SK-N-SH (cell line): ENCODE measurements at regions not wholly inside any gene's neighbourhood (a gene's known extent, or its start where the extent isn't known, plus 50 kb on each side); places are given as distances from the start of the nearest gene placed in this dataset.

Experiments
- CTCF ChIA-PET: fragments of 300-600, 350-600 bp; formaldehyde crosslinking; extraction: SDS; loops from one replicate; lab custom pipeline; 2021; lab: Yijun Ruan, JAX
- POLR2A ChIA-PET: fragments of 350-600 bp; sonication (Branson Sonifier 250); formaldehyde crosslinking; extraction: SDS; loops from one replicate; lab custom pipeline; 2020; ENCODE audit warnings: antibody characterized with exemption, inconsistent platforms; lab: Yijun Ruan, JAX
- DNase-seq: peaks from one replicate; pipeline ENCODE4 v3.0.0; 2012
- H2AFZ ChIP-seq: fragments of 200-600 bp; sonication (generic); 2 replicates; pipeline ENCODE4 v1.8.1; 2016; ENCODE audit warnings: antibody characterized with exemption, mild to moderate bottlenecking, low read depth
- H3F3A ChIP-seq: fragments of 200-600 bp; sonication (generic); replicated peaks from 2 replicates; pipeline ENCODE3; 2016; ENCODE audit warnings: antibody characterized with exemption, mild to moderate bottlenecking; ENCODE audit not compliant: insufficient read depth
- H3K27ac ChIP-seq, 2 experiments: fragments of 200-500 bp in 1 of 2; fragments of 200-600 bp in 1 of 2; sonication (Bioruptor generic) in 1 of 2; sonication (generic), shearing (Covaris generic) in 1 of 2; 2 replicates each; pipeline versions ENCODE4 v1.5.1 to v1.6.1; 2014 to 2016; ENCODE audit warnings: low read depth in 2 of 2, inconsistent platforms in 1 of 2, low read length in 1 of 2, mild to moderate bottlenecking in 1 of 2, mixed read lengths in 1 of 2
- H3K27me3 ChIP-seq: fragments of 200-600 bp; sonication (generic), shearing (Covaris generic); 2 replicates; pipeline ENCODE4 v1.6.1; 2016; ENCODE audit warnings: mixed run types; ENCODE audit not compliant: insufficient read depth
- H3K36me3 ChIP-seq, 2 experiments: fragments of 200-500 bp in 1 of 2; fragments of 200-600 bp in 1 of 2; sonication (Bioruptor generic) in 1 of 2; sonication (generic) in 1 of 2; replicated peaks in 1 of 2; 2 replicates each; pipeline versions ENCODE3 to v1.5.1; 2014 to 2016; ENCODE audit warnings: low read length in 1 of 2, mild to moderate bottlenecking in 1 of 2; ENCODE audit not compliant: insufficient read depth in 2 of 2, control insufficient read depth in 1 of 2
- H3K4me1 ChIP-seq, 2 experiments: fragments of 200-500 bp in 1 of 2; fragments of 200-600 bp in 1 of 2; sonication (Bioruptor generic) in 1 of 2; sonication (generic), shearing (Covaris generic) in 1 of 2; 2 replicates each; pipeline versions ENCODE4 v1.5.1 to v1.6.1; 2014 to 2016; ENCODE audit warnings: low read depth in 1 of 2, low read length in 1 of 2, mixed run types in 1 of 2; ENCODE audit not compliant: insufficient read depth in 2 of 2, control insufficient read depth in 1 of 2
- H3K4me2 ChIP-seq: fragments of 200-600 bp; sonication (generic), shearing (Covaris generic); 2 replicates; pipeline ENCODE4 v1.6.1; 2017; ENCODE audit warnings: mixed run types
- H3K4me3 ChIP-seq, 2 experiments: fragments of 200-500 bp in 1 of 2; fragments of 200-600 bp in 1 of 2; sonication (Bioruptor generic) in 1 of 2; sonication (generic), shearing (Covaris generic) in 1 of 2; 2 replicates each; pipeline versions ENCODE4 v1.5.1 to v1.8.1; 2014 to 2016; ENCODE audit warnings: low read depth in 2 of 2, inconsistent platforms in 1 of 2, low read length in 1 of 2, mild to moderate bottlenecking in 1 of 2, mixed read lengths in 1 of 2, moderate library complexity in 1 of 2
- H3K79me2 ChIP-seq: fragments of 200-600 bp; sonication (generic); 2 replicates; pipeline ENCODE4 v1.8.1; 2017; ENCODE audit warnings: mild to moderate bottlenecking; ENCODE audit not compliant: insufficient read depth
- H3K9ac ChIP-seq: fragments of 200-600 bp; sonication (generic); 2 replicates; pipeline ENCODE4 v1.6.1; 2017; ENCODE audit warnings: mixed run types
- H3K9me2 ChIP-seq: fragments of 200-600 bp; sonication (generic); 2 replicates; pipeline ENCODE4 v1.6.1; 2017; ENCODE audit warnings: mixed run types
- H3K9me3 ChIP-seq: fragments of 200-600 bp; sonication (generic); 2 replicates; pipeline ENCODE4 v1.6.1; 2017; ENCODE audit warnings: mixed run types, mild to moderate bottlenecking, moderate library complexity
- H4K20me1 ChIP-seq: fragments of 200-600 bp; sonication (generic); 2 replicates; pipeline ENCODE4 v1.6.1; 2017; ENCODE audit warnings: mild to moderate bottlenecking, mixed run types; ENCODE audit not compliant: insufficient read depth
- ELF1 ChIP-seq: IDR thresholded peaks from 2 replicates; pipeline ENCODE4 v1.4.0; 2012
- FOSL2 ChIP-seq: IDR thresholded peaks from 2 replicates; pipeline ENCODE4 v1.4.0; 2012; ENCODE audit warnings: low read depth, mild to moderate bottlenecking, moderate library complexity, borderline replicate concordance
- GATA2 ChIP-seq: sonication (generic); formaldehyde crosslinking; IDR thresholded peaks from 2 replicates; pipeline ENCODE4 v1.5.0; 2020; ENCODE audit warnings: mild to moderate bottlenecking, missing genetic modification reagents
- MEF2A ChIP-seq: IDR thresholded peaks from 2 replicates; pipeline ENCODE4 v1.4.0; 2012; ENCODE audit warnings: low read depth, borderline replicate concordance
- RAD21 ChIP-seq: IDR thresholded peaks from 2 replicates; pipeline ENCODE4 v1.6.1; 2012; ENCODE audit warnings: mild to moderate bottlenecking, low read length
- REST ChIP-seq: IDR thresholded peaks from 2 replicates; pipeline ENCODE4 v1.6.1; 2012; ENCODE audit warnings: mild to moderate bottlenecking, low read depth, low read length, moderate library complexity
- RFX5 ChIP-seq: IDR thresholded peaks from 2 replicates; pipeline ENCODE4 v1.6.1; 2012; ENCODE audit warnings: mild to moderate bottlenecking, improper control_type of control experiment, low read length
- RXRA ChIP-seq: IDR thresholded peaks from 2 replicates; pipeline ENCODE4 v1.4.0; 2012; ENCODE audit warnings: low read depth, mild to moderate bottlenecking, borderline replicate concordance
- SIN3A ChIP-seq: IDR thresholded peaks from 2 replicates; pipeline ENCODE4 v1.6.1; 2012; ENCODE audit warnings: low read depth, mild to moderate bottlenecking, low read length, moderate library complexity, borderline replicate concordance
- SMC3 ChIP-seq: IDR thresholded peaks from 2 replicates; pipeline ENCODE4 v1.6.1; 2012; ENCODE audit warnings: low read depth, low read length, improper control_type of control experiment
- TAF1 ChIP-seq: IDR thresholded peaks from 2 replicates; pipeline ENCODE4 v1.6.1; 2012; ENCODE audit warnings: low read depth, mild to moderate bottlenecking, low read length, moderate library complexity, borderline replicate concordance
- TCF12 ChIP-seq: IDR thresholded peaks from 2 replicates; pipeline ENCODE4 v1.4.0; 2012
- YY1 ChIP-seq: IDR thresholded peaks from 2 replicates; pipeline ENCODE4 v1.4.0; 2012; ENCODE audit warnings: low read depth, mild to moderate bottlenecking
- ZBTB33 ChIP-seq: IDR thresholded peaks from 2 replicates; pipeline ENCODE4 v1.4.0; 2012; ENCODE audit warnings: low read depth, borderline replicate concordance
- WGBS: methylation state at CpG from one replicate; pipeline ENCODE4 v1.1.6; 2017; ENCODE audit warnings: low lambda C conversion rate; 5-methylcytosine and 5-hydroxymethylcytosine counted together
- TF ChIP-seq, protein P1 (sequence below): IDR thresholded peaks from 2 replicates; pipeline ENCODE4; 2012

DNA sequence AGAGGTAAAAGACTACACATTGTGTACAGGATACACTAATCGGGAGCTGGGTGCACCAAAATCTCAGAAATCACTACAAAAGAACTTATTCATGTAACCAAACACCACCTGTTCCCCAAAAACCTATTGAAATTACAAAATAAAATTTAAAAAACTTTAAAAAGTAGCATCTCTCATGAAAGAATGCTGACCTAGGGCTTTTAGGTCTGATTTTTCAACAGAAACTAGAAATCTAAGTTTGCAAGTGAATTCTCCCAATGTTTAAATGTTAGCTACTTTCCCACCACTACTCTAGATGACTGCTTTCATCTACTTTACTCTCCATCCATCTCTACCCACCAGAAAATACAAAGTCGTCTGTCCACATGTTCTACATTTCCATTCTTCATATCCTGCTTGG, 1447.7 kb downstream of the RPA4 start:
- ChIA-PET CTCF (no interaction called here), POLR2A (no interaction called here)
- H3K79me2 ChIP-seq: no peaks in the 10 kb centered on the region

More for the DNA sequence above, 1447.7 kb downstream of the RPA4 start:
- H3K9me2 ChIP-seq: no peaks in the 10 kb centered on the region
- H2AFZ ChIP-seq: no peak overlapping the region
- no peak for DNase-seq
- H3F3A ChIP-seq: no peaks in the 10 kb centered on the region
- H3K4me3 ChIP-seq: no peak overlapping the region
- no peak for TF ChIP-seq ELF1
- TF ChIP-seq GATA2 (CRISPR knock-in tag): no peak
- TF ChIP-seq RAD21: no peak
- TF ChIP-seq RXRA: no peak
- TF ChIP-seq REST: no peak
- TF ChIP-seq, protein P1, sequence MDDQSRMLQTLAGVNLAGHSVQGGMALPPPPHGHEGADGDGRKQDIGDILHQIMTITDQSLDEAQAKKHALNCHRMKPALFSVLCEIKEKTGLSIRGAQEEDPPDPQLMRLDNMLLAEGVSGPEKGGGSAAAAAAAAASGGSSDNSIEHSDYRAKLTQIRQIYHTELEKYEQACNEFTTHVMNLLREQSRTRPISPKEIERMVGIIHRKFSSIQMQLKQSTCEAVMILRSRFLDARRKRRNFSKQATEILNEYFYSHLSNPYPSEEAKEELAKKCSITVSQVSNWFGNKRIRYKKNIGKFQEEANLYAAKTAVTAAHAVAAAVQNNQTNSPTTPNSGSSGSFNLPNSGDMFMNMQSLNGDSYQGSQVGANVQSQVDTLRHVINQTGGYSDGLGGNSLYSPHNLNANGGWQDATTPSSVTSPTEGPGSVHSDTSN: no peak
- TF ChIP-seq MEF2A: no peak
- TF ChIP-seq RFX5: no peak
- TF ChIP-seq TCF12: no peak
- no peak for TF ChIP-seq FOSL2
- no peak for TF ChIP-seq SMC3
- TF ChIP-seq YY1: no peak
- no peak for TF ChIP-seq TAF1
- no peak for TF ChIP-seq SIN3A
- no peak for TF ChIP-seq ZBTB33
- no peaks in the 10 kb centered on the region for H3K9me3 ChIP-seq
- 6% methylated on average over 2 of the region's 2 CpGs for WGBS
- H3K9ac ChIP-seq: no peak overlapping the region
- no peaks in the 10 kb centered on the region for H3K36me3 ChIP-seq
- no peak overlapping the region for H3K4me2 ChIP-seq
- no peak overlapping the region for H3K27ac ChIP-seq
- no peaks in the 10 kb centered on the region for H4K20me1 ChIP-seq
- H3K27me3 ChIP-seq: no peaks in the 10 kb centered on the region
- H3K4me1 ChIP-seq: no peaks in the 10 kb centered on the region
